ENCODE measurements at regions not wholly inside any gene's neighbourhood (a gene's known extent, or its start where the extent isn't known, plus 50 kb on each side); places are given as distances from the start of the nearest gene placed in this dataset.

GRCh38 chr20:40778894-40779496 lies 90.0 kb upstream of the MAFB start:
- no peak for TF ChIP-seq CTCF (IDR thresholded peaks at IDR 0.05; ENCODE audit: low read depth, low read length, missing input control)
- TF ChIP-seq, protein P1, sequence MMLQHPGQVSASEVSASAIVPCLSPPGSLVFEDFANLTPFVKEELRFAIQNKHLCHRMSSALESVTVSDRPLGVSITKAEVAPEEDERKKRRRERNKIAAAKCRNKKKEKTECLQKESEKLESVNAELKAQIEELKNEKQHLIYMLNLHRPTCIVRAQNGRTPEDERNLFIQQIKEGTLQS (IDR thresholded peaks at IDR 0.05): no peak
- no peak for TF ChIP-seq SP1 (IDR thresholded peaks at IDR 0.05)
- no peak for TF ChIP-seq FOXA2 (IDR thresholded peaks at IDR 0.05)
- no peak for TF ChIP-seq TAF1 (conservative IDR thresholded peaks at IDR 0.05)
